Kidney (tissue), 13 donors: ENCODE measurements at regions not wholly inside any gene's neighbourhood (a gene's known extent, or its start where the extent isn't known, plus 50 kb on each side); places are given as distances from the start of the nearest gene placed in this dataset.
A peak's percentile ranks its signal among the peaks of the same experiment; 100 is the strongest.

Experiments
- DNase-seq, 5 donors: peaks; one replicate each; pipeline ENCODE4 v3.0.0-alpha.2; 2013 to 2020
- FAIRE-seq: peaks from 2 replicates; lab custom pipeline; 2012; peaks lifted over from hg19 to GRCh38; lab: Jason Lieb, UNC
- H3K27ac ChIP-seq, 2 donors: one replicate each; pipeline ENCODE4 v1.7.0; 2013; ENCODE audit warnings: low read depth in 2 of 2, low read length in 2 of 2, inconsistent platforms in 1 of 2
- H3K27me3 ChIP-seq: one replicate; pipeline ENCODE4 v1.7.1; 2013; ENCODE audit warnings: low read length, inconsistent platforms; ENCODE audit not compliant: control insufficient read depth, insufficient read depth
- H3K36me3 ChIP-seq, 3 donors: one replicate each; pipeline versions ENCODE4 v1.7.0 to v1.7.1; 2013; ENCODE audit warnings: low read length in 3 of 3, control low read depth in 1 of 3, inconsistent platforms in 1 of 3; ENCODE audit not compliant: insufficient read depth in 3 of 3, control insufficient read depth in 2 of 3
- H3K4me1 ChIP-seq, 3 donors: one replicate each; pipeline versions ENCODE4 v1.7.0 to v1.7.1; 2013; ENCODE audit warnings: low read length in 3 of 3, inconsistent platforms in 1 of 3, low read depth in 1 of 3; ENCODE audit not compliant: control insufficient read depth in 2 of 3, insufficient read depth in 2 of 3
- H3K4me3 ChIP-seq, 3 donors: one replicate each; pipeline versions ENCODE4 v1.7.0 to v1.8.1; 2013; ENCODE audit warnings: low read length in 3 of 3, control low read depth in 1 of 3, inconsistent platforms in 1 of 3
- H3K9ac ChIP-seq, 3 donors: one replicate each; pipeline versions ENCODE4 v1.7.0 to v1.7.1; 2013; ENCODE audit warnings: low read length in 3 of 3, control low read depth in 1 of 3, inconsistent platforms in 1 of 3
- H3K9me3 ChIP-seq, 3 donors: one replicate each; pipeline versions ENCODE4 v1.7.0 to v1.7.1; 2013; ENCODE audit warnings: low read length in 3 of 3, control low read depth in 1 of 3, inconsistent platforms in 1 of 3; ENCODE audit not compliant: control insufficient read depth in 2 of 3, insufficient read depth in 1 of 3
- CTCF ChIP-seq: IDR thresholded peaks from 3 replicates; pipeline ENCODE4 v1.5.1; 2012; ENCODE audit warnings: mild to moderate bottlenecking, moderate library complexity, borderline replicate concordance; ENCODE audit not compliant: insufficient read depth; ENCODE audit errors: extremely low read depth
- intact Hi-C: fragments of 100-400 bp; cut with DNase I; formaldehyde crosslinking; loops from one replicate; pipeline ENCODE4 v1.11.1; 2022
- donor health status: control.
- donor health status: control.
- donor health status: control.
- donor health status: control.
- donor health status: control.
- donor health status: DM: yes; HTN: yes; CAD: no.
- donor health status: Normal renal cell carcinoma (clear cell type).

- Histone ChIP-seq H3K27me3 (no peaks in the 10 kb centered on the region), H3K9me3 (no peaks in the 10 kb centered on the region), H3K4me1 (peaks cover 0 to 7% (median 0%) of the 10 kb centered on the region in 3 donors), H3K36me3 (no peaks in the 10 kb centered on the region), H3K9ac (no peak overlapping the region), H3K4me3 (no peak overlapping the region), H3K27ac (no peak overlapping the region)
- no peak for TF ChIP-seq CTCF
- intact Hi-C loops = no loop called here
- FAIRE-seq = no peak
- DNase-seq = peak in 1 of 5 donors; percentile 69
Observed at GRCh38 chr12:4116251-4117111, 157.1 kb upstream of the CCND2 start.

GRCh38 chr12:4115570-4115969 lies 158.0 kb upstream of the CCND2 start:
- H3K27ac ChIP-seq = no peak overlapping the region
- H3K9ac ChIP-seq = no peak overlapping the region
- TF ChIP-seq CTCF = no peak
- H3K36me3 ChIP-seq = no peaks in the 10 kb centered on the region
- no peaks in the 10 kb centered on the region for H3K27me3 ChIP-seq
- H3K4me1 ChIP-seq = peaks cover 0 to 7% (median 0%) of the 10 kb centered on the region in 3 donors
- intact Hi-C loops = no loop called here
- H3K4me3 ChIP-seq = no peak overlapping the region
- DNase-seq (peak in 1 of 5 donors; percentile 37), FAIRE-seq (no peak)
- H3K9me3 ChIP-seq = no peaks in the 10 kb centered on the region

GRCh38 chr12:4114986-4115385 lies 158.6 kb upstream of the CCND2 start:
- Histone ChIP-seq H3K27ac (no peak overlapping the region), H3K9ac (no peak overlapping the region), H3K4me3 (no peak overlapping the region), H3K36me3 (no peaks in the 10 kb centered on the region), H3K4me1 (peaks cover 0 to 7% (median 0%) of the 10 kb centered on the region in 3 donors), H3K9me3 (no peaks in the 10 kb centered on the region), H3K27me3 (no peaks in the 10 kb centered on the region)
- FAIRE-seq = no peak
- DNase-seq = peak in 1 of 5 donors; percentile 42
- no peak for TF ChIP-seq CTCF
- intact Hi-C loops = no loop called here
